Hepatocyte (in vitro differentiated cells): ENCODE measurements at regions not wholly inside any gene's neighbourhood (a gene's known extent, or its start where the extent isn't known, plus 50 kb on each side); places are given as distances from the start of the nearest gene placed in this dataset.

ENCODE experiments used
- DNase-seq: peaks from one replicate; pipeline ENCODE4 v3.0.0-alpha.2; 2016; ENCODE audit warnings: low spot score
- H2AFZ ChIP-seq: fragments of 200-600 bp; sonication (generic); 2 replicates; pipeline ENCODE4 v1.6.0; 2016; ENCODE audit warnings: antibody characterized with exemption, mild to moderate bottlenecking
- H3K27ac ChIP-seq: fragments of 200-600 bp; sonication (generic); 2 replicates; pipeline ENCODE4 v1.5.1; 2016; ENCODE audit warnings: mild to moderate bottlenecking
- H3K27me3 ChIP-seq: fragments of 200-600 bp; sonication (generic); 2 replicates; pipeline ENCODE4 v1.6.1; 2016
- H3K36me3 ChIP-seq: fragments of 200-600 bp; sonication (generic); replicated peaks from 2 replicates; pipeline ENCODE4 v1.5.1; 2016; ENCODE audit warnings: low read depth; ENCODE audit not compliant: insufficient read depth
- H3K4me1 ChIP-seq: fragments of 200-600 bp; sonication (generic); 2 replicates; pipeline ENCODE4 v1.5.1; 2016; ENCODE audit warnings: mild to moderate bottlenecking, moderate library complexity; ENCODE audit not compliant: insufficient read depth
- H3K4me2 ChIP-seq: fragments of 200-600 bp; sonication (generic); 2 replicates; pipeline ENCODE4 v1.6.0; 2016
- H3K4me3 ChIP-seq: fragments of 200-600 bp; sonication (generic); 2 replicates; pipeline ENCODE4 v1.5.1; 2016; ENCODE audit warnings: mild to moderate bottlenecking
- H3K79me2 ChIP-seq: fragments of 200-600 bp; sonication (generic); 2 replicates; pipeline ENCODE4 v1.6.0; 2017; ENCODE audit warnings: mild to moderate bottlenecking
- H3K9me2 ChIP-seq: fragments of 200-600 bp; sonication (generic); replicated peaks from 2 replicates; pipeline ENCODE4 v1.6.0; 2017; ENCODE audit warnings: mild to moderate bottlenecking; ENCODE audit not compliant: insufficient read depth
- H3K9me3 ChIP-seq: fragments of 200-600 bp; sonication (generic); 2 replicates; pipeline ENCODE4 v1.5.1; 2016; ENCODE audit warnings: low read depth, mild to moderate bottlenecking
- H4K20me1 ChIP-seq: fragments of 200-600 bp; sonication (generic); 2 replicates; pipeline ENCODE4 v1.6.0; 2016; ENCODE audit warnings: mild to moderate bottlenecking; ENCODE audit not compliant: insufficient read depth, poor library complexity, severe bottlenecking
- EZH2 ChIP-seq: fragments of 200-600 bp; sonication (generic); IDR thresholded peaks from 2 replicates; pipeline ENCODE4 v1.6.1; 2016; ENCODE audit warnings: antibody characterized with exemption, mild to moderate bottlenecking, borderline replicate concordance
- EZH2phosphoT487 ChIP-seq: fragments of 200-600 bp; sonication (generic); IDR thresholded peaks from one replicate; pipeline ENCODE4 v1.6.1; 2018; ENCODE audit warnings: antibody characterized with exemption, mild to moderate bottlenecking, low read depth, moderate library complexity; ENCODE audit not compliant: unreplicated experiment, severe bottlenecking
- WGBS: methylation state at CpG from one replicate; pipeline ENCODE4 v1.1.6; 2016; ENCODE audit warnings: low lambda C conversion rate; ENCODE audit errors: missing lambda C conversion rate; 5-methylcytosine and 5-hydroxymethylcytosine counted together
- TF ChIP-seq, protein P1 (sequence below): fragments of 200-600 bp; sonication (generic); IDR thresholded peaks from 2 replicates; pipeline ENCODE4 v1.5.1; 2016; ENCODE audit warnings: antibody characterized with exemption, mild to moderate bottlenecking; ENCODE audit not compliant: poor library complexity

DNA sequence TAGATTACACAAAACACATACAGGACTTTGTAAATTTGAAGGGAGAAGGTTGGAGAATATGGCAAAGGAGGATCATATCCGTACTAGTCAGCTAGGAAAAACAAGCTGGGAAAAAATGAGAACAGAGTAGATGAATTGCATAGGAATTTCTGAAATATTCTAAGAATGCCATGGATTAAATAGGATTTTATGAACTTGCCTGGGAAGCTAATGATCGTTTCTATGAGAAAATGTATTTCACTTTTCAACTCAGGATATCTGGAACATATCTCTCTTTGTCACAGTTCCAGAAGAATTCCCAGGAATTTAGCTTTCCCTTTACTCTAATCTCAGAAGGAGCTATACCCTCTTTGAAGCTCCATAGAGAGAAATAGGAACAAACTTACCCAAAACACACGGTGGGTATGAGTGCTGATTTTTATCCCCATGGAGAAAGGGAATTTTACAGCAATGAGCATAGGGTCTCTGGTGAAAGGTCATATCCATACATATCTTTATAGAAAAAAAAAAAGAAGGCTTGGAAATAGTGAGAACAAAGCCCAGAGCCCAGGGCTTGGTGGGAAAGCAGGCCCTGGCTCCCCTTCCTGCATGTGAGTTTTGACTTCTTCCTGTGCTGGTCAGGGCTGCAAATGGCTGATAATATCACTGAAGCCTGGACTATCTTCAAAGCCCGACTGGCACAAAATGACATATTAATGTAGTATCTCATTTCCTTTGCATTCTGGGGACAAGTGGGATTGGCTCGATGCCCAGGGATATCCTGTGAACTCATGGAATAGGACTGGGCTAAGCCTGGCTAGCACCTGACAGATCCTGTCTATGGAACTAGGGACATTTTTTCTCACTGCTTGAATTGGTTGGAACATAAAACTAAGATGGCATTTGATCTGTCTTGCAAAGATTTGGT is 136.3 kb downstream of the AEBP2 start:
- H3K9me3 ChIP-seq = no peaks in the 10 kb centered on the region
- WGBS = 43% methylated on average over 5 of the region's 5 CpGs
- no peaks in the 10 kb centered on the region for H4K20me1 ChIP-seq
- peak overlapping the region; percentile 76 for H3K27ac ChIP-seq
- no peaks in the 10 kb centered on the region for H3K9me2 ChIP-seq
- DNase-seq = peak; percentile 38
- H3K36me3 ChIP-seq = no peaks in the 10 kb centered on the region
- H3K27me3 ChIP-seq = no peaks in the 10 kb centered on the region
- no peak overlapping the region for H3K4me3 ChIP-seq
- H3K4me2 ChIP-seq = peak overlapping the region; percentile 18
- H3K79me2 ChIP-seq = no peaks in the 10 kb centered on the region
- no peak overlapping the region for H2AFZ ChIP-seq
- peaks cover 35% of the 10 kb centered on the region for H3K4me1 ChIP-seq
- no peak for TF ChIP-seq EZH2
- no peak for TF ChIP-seq EZH2phosphoT487
- TF ChIP-seq, protein P1, sequence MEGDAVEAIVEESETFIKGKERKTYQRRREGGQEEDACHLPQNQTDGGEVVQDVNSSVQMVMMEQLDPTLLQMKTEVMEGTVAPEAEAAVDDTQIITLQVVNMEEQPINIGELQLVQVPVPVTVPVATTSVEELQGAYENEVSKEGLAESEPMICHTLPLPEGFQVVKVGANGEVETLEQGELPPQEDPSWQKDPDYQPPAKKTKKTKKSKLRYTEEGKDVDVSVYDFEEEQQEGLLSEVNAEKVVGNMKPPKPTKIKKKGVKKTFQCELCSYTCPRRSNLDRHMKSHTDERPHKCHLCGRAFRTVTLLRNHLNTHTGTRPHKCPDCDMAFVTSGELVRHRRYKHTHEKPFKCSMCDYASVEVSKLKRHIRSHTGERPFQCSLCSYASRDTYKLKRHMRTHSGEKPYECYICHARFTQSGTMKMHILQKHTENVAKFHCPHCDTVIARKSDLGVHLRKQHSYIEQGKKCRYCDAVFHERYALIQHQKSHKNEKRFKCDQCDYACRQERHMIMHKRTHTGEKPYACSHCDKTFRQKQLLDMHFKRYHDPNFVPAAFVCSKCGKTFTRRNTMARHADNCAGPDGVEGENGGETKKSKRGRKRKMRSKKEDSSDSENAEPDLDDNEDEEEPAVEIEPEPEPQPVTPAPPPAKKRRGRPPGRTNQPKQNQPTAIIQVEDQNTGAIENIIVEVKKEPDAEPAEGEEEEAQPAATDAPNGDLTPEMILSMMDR = no peak

GRCh38 chr12:19576506-19577280 is 137.4 kb downstream of the AEBP2 start:
- TF ChIP-seq EZH2 (no peak), EZH2phosphoT487 (no peak)
- TF ChIP-seq, protein P1 = no peak
- no peak for DNase-seq
- Histone ChIP-seq H3K9me3 (no peaks in the 10 kb centered on the region), H3K36me3 (no peaks in the 10 kb centered on the region), H3K4me3 (no peak overlapping the region), H3K4me2 (peak overlapping the region; percentile 18), H4K20me1 (no peaks in the 10 kb centered on the region), H3K27me3 (no peaks in the 10 kb centered on the region), H3K9me2 (no peaks in the 10 kb centered on the region), H2AFZ (no peak overlapping the region), H3K27ac (peak overlapping the region; percentile 76), H3K79me2 (no peaks in the 10 kb centered on the region), H3K4me1 (peaks cover 35% of the 10 kb centered on the region)
- 60% methylated on average over 2 of the region's 2 CpGs for WGBS

- peak overlapping the region; percentile 76 for H3K27ac ChIP-seq
- H3K4me1 ChIP-seq = peaks cover 35% of the 10 kb centered on the region
- DNase-seq = no peak
- H3K9me3 ChIP-seq = no peaks in the 10 kb centered on the region
- H3K36me3 ChIP-seq = no peaks in the 10 kb centered on the region
- no peaks in the 10 kb centered on the region for H4K20me1 ChIP-seq
- H3K4me3 ChIP-seq = no peak overlapping the region
- no peak overlapping the region for H2AFZ ChIP-seq
- no peaks in the 10 kb centered on the region for H3K9me2 ChIP-seq
- H3K79me2 ChIP-seq = no peaks in the 10 kb centered on the region
- TF ChIP-seq EZH2phosphoT487 = no peak
- no peak for TF ChIP-seq EZH2
- TF ChIP-seq, protein P1 = no peak
- no peaks in the 10 kb centered on the region for H3K27me3 ChIP-seq
- H3K4me2 ChIP-seq = peak overlapping the region; percentile 18
These were observed 137.9 kb downstream of the AEBP2 start for GRCh38 chr12:19577281-19577530.
